OCI-LY1 (cell line): ENCODE measurements at regions not wholly inside any gene's neighbourhood (a gene's known extent, or its start where the extent isn't known, plus 50 kb on each side); places are given as distances from the start of the nearest gene placed in this dataset.

Experiments used
- H2AFZ ChIP-seq: fragments of 200-600 bp; sonication (generic), shearing (Covaris generic); 2 replicates; pipeline ENCODE4 v1.6.0; 2014; ENCODE audit warnings: antibody characterized with exemption, mild to moderate bottlenecking, low read length
- H3F3A ChIP-seq: fragments of 200-600 bp; sonication (generic), shearing (Covaris generic); 2 replicates; pipeline ENCODE4 v1.6.0; 2014; ENCODE audit warnings: mild to moderate bottlenecking, antibody characterized with exemption, low read length, moderate library complexity; ENCODE audit not compliant: insufficient read depth
- H3K27ac ChIP-seq: fragments of 200-600 bp; sonication (generic); 2 replicates; pipeline ENCODE4 v1.5.1; 2014; ENCODE audit warnings: low read length, mixed run types, mild to moderate bottlenecking, low read depth; ENCODE audit not compliant: poor library complexity, severe bottlenecking
- H3K27me3 ChIP-seq: fragments of 200-600 bp; sonication (generic); 2 replicates; pipeline ENCODE4 v1.6.0; 2014; ENCODE audit warnings: antibody characterized with exemption, mild to moderate bottlenecking, low read length, moderate library complexity; ENCODE audit not compliant: insufficient read depth
- H3K36me3 ChIP-seq: fragments of 200-600 bp; sonication (generic); 2 replicates; pipeline ENCODE4 v1.6.1; 2014; ENCODE audit warnings: mild to moderate bottlenecking, antibody characterized with exemption, low read length, moderate library complexity, mixed read lengths; ENCODE audit not compliant: insufficient read depth
- H3K4me1 ChIP-seq: fragments of 200-600 bp; sonication (generic); 2 replicates; pipeline ENCODE4 v1.5.1; 2014; ENCODE audit warnings: mild to moderate bottlenecking, low read length, moderate library complexity; ENCODE audit not compliant: insufficient read depth, severe bottlenecking
- H3K4me2 ChIP-seq: fragments of 200-600 bp; sonication (generic), shearing (Covaris generic); 2 replicates; pipeline ENCODE4 v1.6.1; 2014; ENCODE audit warnings: low read length
- H3K4me3 ChIP-seq: fragments of 200-600 bp; sonication (generic); 2 replicates; pipeline ENCODE4 v1.5.1; 2014; ENCODE audit warnings: low read length, low read depth, mild to moderate bottlenecking, mixed read lengths; ENCODE audit not compliant: poor library complexity, severe bottlenecking
- H3K79me2 ChIP-seq: fragments of 200-600 bp; shearing (Covaris generic); 2 replicates; pipeline ENCODE4 v1.6.1; 2016; ENCODE audit warnings: mixed run types, low read length, mixed read lengths; ENCODE audit not compliant: insufficient read depth
- H3K9ac ChIP-seq: fragments of 200-600 bp; sonication (generic), shearing (Covaris generic); 2 replicates; pipeline ENCODE4 v1.6.1; 2014; ENCODE audit warnings: mild to moderate bottlenecking, low read length, mixed read lengths
- H3K9me2 ChIP-seq: fragments of 200-600 bp; sonication (generic), shearing (Covaris generic); 2 replicates; pipeline ENCODE4 v1.6.1; 2014; ENCODE audit warnings: low read depth, mild to moderate bottlenecking, low read length, mixed read lengths
- H3K9me3 ChIP-seq: fragments of 200-600 bp; shearing (Covaris generic); 2 replicates; pipeline ENCODE4 v1.6.1; 2014; ENCODE audit warnings: low read length, mixed read lengths
- H4K20me1 ChIP-seq: fragments of 200-600 bp; sonication (generic), shearing (Covaris generic); 2 replicates; pipeline ENCODE4 v1.6.0; 2016; ENCODE audit warnings: mild to moderate bottlenecking, low read length; ENCODE audit not compliant: insufficient read depth
- CTCF ChIP-seq: fragments of 200-600 bp; sonication (generic), shearing (Covaris generic); IDR thresholded peaks from 2 replicates; pipeline ENCODE4 v1.5.1; 2017; ENCODE audit warnings: mild to moderate bottlenecking, antibody characterized with exemption, low read length, moderate library complexity, mixed read lengths
- EZH2 ChIP-seq: fragments of 200-600 bp; sonication (generic), shearing (Covaris generic); IDR thresholded peaks from 2 replicates; pipeline ENCODE4 v1.8.0; 2017; ENCODE audit warnings: borderline replicate concordance, mixed run types, mild to moderate bottlenecking, antibody characterized with exemption, low read length, moderate library complexity, mixed read lengths

DNA sequence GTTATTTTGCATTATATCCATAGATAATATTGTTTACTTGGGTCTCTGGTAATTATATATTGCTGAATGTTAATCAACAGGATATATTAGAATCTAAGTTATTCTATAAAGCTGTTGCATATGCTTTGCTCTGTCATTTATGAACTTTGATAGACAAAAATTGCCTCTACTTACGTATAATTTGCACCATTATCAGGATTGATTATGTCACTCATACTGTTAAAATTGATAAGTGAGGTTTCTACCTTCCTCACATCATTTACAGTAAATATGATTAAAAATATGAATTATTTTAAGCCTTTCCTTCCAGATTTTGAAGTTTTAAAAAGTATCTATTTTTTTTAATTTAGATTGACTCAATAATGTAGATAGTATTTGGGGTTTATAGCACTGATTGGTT lies 1540.4 kb upstream of the PRMT6 start:
- H3K4me1 ChIP-seq = no peaks in the 10 kb centered on the region
- TF ChIP-seq CTCF (no peak), EZH2 (no peak)

GRCh38 chr1:105533996-105534395 lies 1522.5 kb upstream of the PRMT6 start:
- H3K4me1 ChIP-seq = no peaks in the 10 kb centered on the region
- H3F3A ChIP-seq = no peaks in the 10 kb centered on the region
- H2AFZ ChIP-seq = no peak overlapping the region
- no peak overlapping the region for H3K4me3 ChIP-seq
- TF ChIP-seq EZH2 (no peak), CTCF (no peak)
- H3K9me3 ChIP-seq = no peaks in the 10 kb centered on the region
- H3K9me2 ChIP-seq = no peaks in the 10 kb centered on the region
- no peak overlapping the region for H3K9ac ChIP-seq
- no peaks in the 10 kb centered on the region for H3K79me2 ChIP-seq
- H3K36me3 ChIP-seq = no peaks in the 10 kb centered on the region
- no peaks in the 10 kb centered on the region for H3K27me3 ChIP-seq
- H3K4me2 ChIP-seq = no peak overlapping the region
- H3K27ac ChIP-seq = no peak overlapping the region
- H4K20me1 ChIP-seq = no peaks in the 10 kb centered on the region

More for the DNA sequence above, 1540.4 kb upstream of the PRMT6 start:
- Histone ChIP-seq H3F3A (no peaks in the 10 kb centered on the region), H3K9me3 (no peaks in the 10 kb centered on the region), H3K27me3 (no peaks in the 10 kb centered on the region), H4K20me1 (no peaks in the 10 kb centered on the region), H3K27ac (no peak overlapping the region), H3K79me2 (no peaks in the 10 kb centered on the region), H3K9ac (no peak overlapping the region), H3K4me2 (no peak overlapping the region), H2AFZ (no peak overlapping the region), H3K4me3 (no peak overlapping the region), H3K36me3 (no peaks in the 10 kb centered on the region), H3K9me2 (no peaks in the 10 kb centered on the region)

- Histone ChIP-seq H3K4me3 (no peak overlapping the region), H3K9me2 (no peaks in the 10 kb centered on the region), H2AFZ (no peak overlapping the region)
Measured at GRCh38 chr1:105544475-105544874, 1512.0 kb upstream of the PRMT6 start.

More at GRCh38 chr1:105544475-105544874, 1512.0 kb upstream of the PRMT6 start:
- no peaks in the 10 kb centered on the region for H4K20me1 ChIP-seq
- no peak overlapping the region for H3K27ac ChIP-seq
- no peak overlapping the region for H3K9ac ChIP-seq
- H3K4me2 ChIP-seq = no peak overlapping the region
- H3K4me1 ChIP-seq = no peaks in the 10 kb centered on the region
- H3K27me3 ChIP-seq = no peaks in the 10 kb centered on the region
- no peaks in the 10 kb centered on the region for H3F3A ChIP-seq
- TF ChIP-seq EZH2 (no peak), CTCF (no peak)
- no peaks in the 10 kb centered on the region for H3K36me3 ChIP-seq
- H3K79me2 ChIP-seq = no peaks in the 10 kb centered on the region
- H3K9me3 ChIP-seq = no peaks in the 10 kb centered on the region
